Common myeloid progenitor, CD34-positive (primary cell): ENCODE measurements at regions not wholly inside any gene's neighbourhood (a gene's known extent, or its start where the extent isn't known, plus 50 kb on each side); places are given as distances from the start of the nearest gene placed in this dataset.

Experiments
- CTCF ChIA-PET: fragments of 350-600 bp; sonication (Branson Sonifier 250); formaldehyde crosslinking; loops from one replicate; lab custom pipeline; 2021; ENCODE audit warnings: antibody characterized with exemption; lab: Charles Lee
- POLR2A ChIA-PET: fragments of 350-600 bp; sonication (Branson Sonifier 250); formaldehyde crosslinking; loops from one replicate; lab custom pipeline; 2021; ENCODE audit warnings: antibody characterized with exemption; lab: Charles Lee
- DNase-seq, 3 donors: peaks; one replicate each; pipeline versions ENCODE4 v3.0.0 to v3.0.0-alpha.2; 2013
- H3K27ac ChIP-seq, 2 experiments: 1 replicate in 1 of 2; 2 replicates in 1 of 2; pipeline ENCODE4 v1.7.0; 2013; ENCODE audit warnings: inconsistent platforms in 2 of 2, low read length in 2 of 2, mild to moderate bottlenecking in 2 of 2, low read depth in 1 of 2, moderate library complexity in 1 of 2; ENCODE audit not compliant: severe bottlenecking in 2 of 2, insufficient read depth in 1 of 2, poor library complexity in 1 of 2
- H3K27me3 ChIP-seq, 5 experiments: replicated peaks in 2 of 5; 1 replicate in 3 of 5; 2 replicates in 2 of 5; pipeline versions ENCODE4 v1.6.1 to v1.7.0; 2013; ENCODE audit warnings: low read length in 4 of 5, mild to moderate bottlenecking in 2 of 5, moderate library complexity in 2 of 5, inconsistent platforms in 1 of 5; ENCODE audit not compliant: insufficient read depth in 5 of 5, control insufficient read depth in 4 of 5
- H3K36me3 ChIP-seq, 4 experiments: 1 replicate in 2 of 4; 2 replicates in 2 of 4; pipeline versions ENCODE4 v1.6.1 to v1.7.0; 2013; ENCODE audit warnings: low read length in 3 of 4, control low read depth in 1 of 4, mild to moderate bottlenecking in 1 of 4; ENCODE audit not compliant: control insufficient read depth in 4 of 4, insufficient read depth in 4 of 4
- H3K4me1 ChIP-seq, 4 experiments: 1 replicate in 3 of 4; 2 replicates in 1 of 4; pipeline versions ENCODE4 v1.6.1 to v1.7.1; 2013; ENCODE audit warnings: low read length in 3 of 4, mild to moderate bottlenecking in 3 of 4, control low read depth in 1 of 4, inconsistent platforms in 1 of 4, moderate library complexity in 1 of 4; ENCODE audit not compliant: control insufficient read depth in 4 of 4, insufficient read depth in 4 of 4; ENCODE audit errors: control extremely low read depth in 1 of 4
- H3K4me3 ChIP-seq, 7 experiments: 1 replicate in 4 of 7; 2 replicates in 3 of 7; pipeline versions ENCODE4 v1.5.1 to v1.7.0; 2013; ENCODE audit warnings: mild to moderate bottlenecking in 7 of 7, low read length in 6 of 7, moderate library complexity in 6 of 7, inconsistent platforms in 2 of 7, low read depth in 2 of 7, control low read depth in 1 of 7; ENCODE audit not compliant: insufficient read depth in 4 of 7, control insufficient read depth in 1 of 7; ENCODE audit errors: extremely low read depth in 1 of 7
- H3K9me3 ChIP-seq, 5 experiments: 1 replicate in 4 of 5; 2 replicates in 1 of 5; pipeline versions ENCODE4 v1.6.1 to v1.7.1; 2013; ENCODE audit warnings: low read length in 4 of 5, mild to moderate bottlenecking in 2 of 5, inconsistent platforms in 1 of 5, low read depth in 1 of 5, moderate library complexity in 1 of 5; ENCODE audit not compliant: control insufficient read depth in 4 of 5, insufficient read depth in 2 of 5; ENCODE audit errors: control extremely low read depth in 1 of 5
- WGBS: methylation state at CpG from one replicate; pipeline ENCODE4 v1.1.5; 2013; ENCODE audit not compliant: insufficient coverage; 5-methylcytosine and 5-hydroxymethylcytosine counted together

DNA sequence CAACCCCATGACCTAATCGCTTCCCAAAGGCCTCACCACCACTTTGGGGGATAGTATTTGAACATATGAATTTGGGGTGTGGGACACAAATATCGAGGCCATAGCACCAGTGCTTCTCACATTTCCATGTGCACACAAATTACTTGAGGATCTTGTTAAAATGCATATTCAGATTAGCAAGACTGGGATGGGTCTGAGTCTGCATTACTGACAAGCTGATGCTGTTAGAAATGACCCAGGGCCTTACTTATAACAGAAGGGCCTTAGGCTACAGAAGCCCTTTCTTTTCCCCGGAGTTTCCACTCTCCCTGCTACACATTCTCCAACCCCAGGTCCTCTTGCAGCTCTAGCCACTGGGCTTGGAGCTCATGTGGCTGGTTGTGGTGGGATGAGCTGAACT is 141.5 kb upstream of the LRFN2 start:
- Histone ChIP-seq H3K27me3 (peaks cover 0 to 6% (median 0%) of the 10 kb centered on the region in 5 experiments), H3K27ac (no peak overlapping the region), H3K36me3 (no peaks in the 10 kb centered on the region), H3K4me1 (no peaks in the 10 kb centered on the region), H3K4me3 (no peak overlapping the region), H3K9me3 (no peaks in the 10 kb centered on the region)
- ChIA-PET POLR2A (no interaction called here), CTCF (interaction anchor here (0.6 kb wide), 1 partner anchor 20 kb away, joined by 3 read pairs; no protein-coding TSS in a partner anchor)
- no CpG with 5 or more reads among the region's 3 CpGs for WGBS
- DNase-seq: no peak

GRCh38 chr6:40727271-40727670 is 140.1 kb upstream of the LRFN2 start:
- Histone ChIP-seq H3K27me3 (peaks cover 0 to 3% (median 0%) of the 10 kb centered on the region in 5 experiments), H3K9me3 (no peaks in the 10 kb centered on the region), H3K4me1 (no peaks in the 10 kb centered on the region), H3K4me3 (no peak overlapping the region), H3K27ac (no peak overlapping the region), H3K36me3 (no peaks in the 10 kb centered on the region)
- CTCF ChIA-PET: interaction anchor here (1.6 kb wide), 1 partner anchor 11 kb away, joined by 3 read pairs; no protein-coding TSS in a partner anchor
- WGBS: no CpG with 5 or more reads among the region's 1 CpG
- POLR2A ChIA-PET: no interaction called here
- peak; percentile 14 to 57 (median 38) for DNase-seq

DNA sequence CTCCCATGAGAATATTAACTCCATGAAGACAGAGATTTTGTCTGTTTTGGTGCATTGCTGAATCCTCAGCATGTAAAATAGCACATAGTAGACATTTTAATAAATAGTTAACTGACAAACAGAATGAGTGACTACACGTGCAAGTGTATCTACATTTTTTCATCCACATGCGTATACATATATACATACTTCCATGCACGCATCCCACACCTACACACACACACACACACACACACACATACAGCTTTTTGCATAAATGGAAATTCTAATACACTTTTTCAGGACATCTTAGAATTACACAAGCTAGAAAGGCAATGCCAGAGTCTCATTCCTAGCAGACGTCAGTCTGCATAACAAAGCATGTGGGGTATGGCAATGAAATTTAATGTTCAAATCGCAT is 139.7 kb upstream of the LRFN2 start:
- 96% methylated on average over 3 of the region's 5 CpGs for WGBS
- H3K36me3 ChIP-seq: no peaks in the 10 kb centered on the region
- no peak overlapping the region for H3K4me3 ChIP-seq
- ChIA-PET CTCF (interaction anchor here (1.6 kb wide), 1 partner anchor 11 kb away, joined by 3 read pairs; no protein-coding TSS in a partner anchor), POLR2A (interaction anchor here (0.6 kb wide), 1 partner anchor 10 kb away, joined by 3 read pairs; no protein-coding TSS in a partner anchor)
- DNase-seq: no peak
- H3K27me3 ChIP-seq: peaks cover 0 to 3% (median 0%) of the 10 kb centered on the region in 5 experiments
- H3K4me1 ChIP-seq: no peaks in the 10 kb centered on the region
- H3K27ac ChIP-seq: no peak overlapping the region
- no peaks in the 10 kb centered on the region for H3K9me3 ChIP-seq

DNA sequence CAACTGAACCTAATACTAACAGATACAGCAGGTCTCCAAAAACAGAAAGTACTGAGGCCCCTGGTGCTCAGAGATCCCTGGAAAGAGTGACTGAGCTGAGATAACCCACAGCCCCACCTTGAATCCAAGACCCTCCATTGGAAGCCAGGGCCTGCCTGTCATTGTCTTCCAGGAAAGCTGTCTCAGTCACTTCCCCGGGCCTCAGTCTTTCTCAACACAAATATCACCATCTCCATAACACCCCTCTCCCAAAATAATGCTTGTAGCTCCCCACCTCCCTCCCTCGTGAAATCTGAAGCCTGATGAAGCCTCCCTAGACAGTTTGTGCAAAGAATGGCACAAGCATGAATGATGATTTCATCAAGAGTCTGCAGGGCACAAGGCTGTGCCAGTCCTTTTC is 138.2 kb upstream of the LRFN2 start:
- no peaks in the 10 kb centered on the region for H3K27me3 ChIP-seq
- H3K4me1 ChIP-seq: peaks cover 0 to under 1% (median 0%) of the 10 kb centered on the region in 4 experiments
- no peak overlapping the region for H3K27ac ChIP-seq
- no peaks in the 10 kb centered on the region for H3K36me3 ChIP-seq
- no peaks in the 10 kb centered on the region for H3K9me3 ChIP-seq
- ChIA-PET CTCF (interaction anchor here (1.0 to 1.1 kb wide), 2 partner anchors 10 to 15 kb away, joined by 3 to 4 read pairs; no protein-coding TSS in a partner anchor), POLR2A (no interaction called here)
- WGBS: 95% methylated on average over 2 of the region's 2 CpGs
- H3K4me3 ChIP-seq: no peak overlapping the region
- DNase-seq: no peak

- ChIA-PET CTCF (interaction anchor here (1.0 to 1.1 kb wide), 2 partner anchors 9 to 14 kb away, joined by 3 to 4 read pairs; no protein-coding TSS in a partner anchor), POLR2A (no interaction called here)
- no peaks in the 10 kb centered on the region for H3K27me3 ChIP-seq
- H3K36me3 ChIP-seq: no peaks in the 10 kb centered on the region
- DNase-seq: no peak
- no peak overlapping the region for H3K27ac ChIP-seq
- 92% methylated on average over 2 of the region's 3 CpGs for WGBS
- no peaks in the 10 kb centered on the region for H3K9me3 ChIP-seq
- peaks cover 0 to 5% (median 4%) of the 10 kb centered on the region in 4 experiments for H3K4me1 ChIP-seq
- no peak overlapping the region for H3K4me3 ChIP-seq
Observed at GRCh38 chr6:40724886-40725285, 137.7 kb upstream of the LRFN2 start.

GRCh38 chr6:40723967-40724366 is 136.8 kb upstream of the LRFN2 start:
- CTCF ChIA-PET: interaction anchor here (0.8 kb wide), 1 partner anchor 10 kb away, joined by 3 read pairs; no protein-coding TSS in a partner anchor
- Histone ChIP-seq H3K9me3 (no peaks in the 10 kb centered on the region), H3K4me3 (no peak overlapping the region), H3K27me3 (no peaks in the 10 kb centered on the region), H3K4me1 (peaks cover 0 to 11% (median 10%) of the 10 kb centered on the region in 4 experiments), H3K27ac (no peak overlapping the region), H3K36me3 (no peaks in the 10 kb centered on the region)
- 93% methylated on average over 4 of the region's 5 CpGs for WGBS
- no peak for DNase-seq
- POLR2A ChIA-PET: no interaction called here

GRCh38 chr6:40722553-40723258 is 135.5 kb upstream of the LRFN2 start:
- ChIA-PET CTCF (no interaction called here), POLR2A (no interaction called here)
- no peaks in the 10 kb centered on the region for H3K36me3 ChIP-seq
- peaks cover 0 to 11% (median 10%) of the 10 kb centered on the region in 4 experiments for H3K4me1 ChIP-seq
- 83% methylated on average over 1 of the region's 3 CpGs for WGBS
- no peak for DNase-seq
- no peaks in the 10 kb centered on the region for H3K9me3 ChIP-seq
- no peak overlapping the region for H3K4me3 ChIP-seq
- no peak overlapping the region for H3K27ac ChIP-seq
- H3K27me3 ChIP-seq: no peaks in the 10 kb centered on the region
